ENCODE measurements at regions not wholly inside any gene's neighbourhood (a gene's known extent, or its start where the extent isn't known, plus 50 kb on each side); places are given as distances from the start of the nearest gene placed in this dataset.

DNA sequence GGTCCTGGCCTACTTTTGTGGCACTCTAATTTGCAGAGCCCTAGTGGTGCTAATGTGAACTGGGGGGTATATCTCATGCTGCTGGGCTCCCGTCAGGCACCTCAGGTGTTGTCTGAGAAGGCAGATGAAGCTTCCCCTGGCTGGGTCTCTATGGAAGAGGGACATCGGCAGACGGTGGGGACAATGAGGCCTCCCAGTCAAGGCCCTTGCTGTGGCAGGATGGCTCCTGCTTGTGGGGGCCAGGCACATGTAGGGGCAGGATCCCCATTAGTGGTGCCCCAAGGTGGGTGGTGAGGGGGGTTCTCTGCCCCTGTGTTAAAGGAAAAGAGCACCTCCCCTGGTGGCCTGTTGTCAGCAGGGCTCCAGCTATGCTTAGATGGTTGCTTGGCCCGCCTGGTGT is 192.8 kb upstream of the S1PR3 start:
- DNase-seq, result no peak

DNA sequence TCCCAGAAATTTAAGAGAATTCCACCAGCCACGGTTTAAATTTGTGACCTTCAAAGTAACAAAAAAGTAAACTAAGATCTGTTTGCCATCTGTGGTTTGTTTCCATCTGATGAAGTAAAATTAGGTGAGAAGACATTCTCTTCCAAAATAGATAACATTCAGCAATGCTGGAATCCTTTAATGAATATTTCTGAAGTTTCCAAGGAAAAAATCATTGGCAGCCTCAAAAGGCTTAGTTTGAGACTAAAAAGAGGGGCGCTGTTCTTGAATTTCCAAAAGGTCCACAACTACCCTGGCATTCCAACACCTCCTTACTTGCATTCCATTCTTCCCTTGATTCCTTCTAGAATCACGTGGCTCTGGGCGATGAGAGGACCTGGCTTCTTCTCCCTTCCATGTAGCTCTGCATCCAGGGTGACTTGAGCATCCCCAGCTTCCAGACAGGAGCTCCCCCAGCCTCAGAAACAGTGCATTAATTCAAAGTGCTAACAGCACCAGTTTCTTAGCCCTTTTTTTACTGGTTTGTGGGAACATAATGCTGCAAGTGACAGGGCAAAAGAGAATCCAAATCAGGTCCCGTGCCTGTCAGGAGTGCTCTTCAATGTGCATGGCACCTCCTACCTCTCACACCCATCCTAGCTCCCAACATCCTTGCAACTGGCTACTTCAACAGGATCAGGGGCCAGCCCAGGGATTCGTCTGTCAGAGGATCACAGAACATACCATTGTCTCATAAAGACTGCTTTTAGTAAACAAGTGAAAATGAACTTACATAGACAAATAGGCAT is 191.5 kb upstream of the S1PR3 start:
- no peak for DNase-seq

DNA sequence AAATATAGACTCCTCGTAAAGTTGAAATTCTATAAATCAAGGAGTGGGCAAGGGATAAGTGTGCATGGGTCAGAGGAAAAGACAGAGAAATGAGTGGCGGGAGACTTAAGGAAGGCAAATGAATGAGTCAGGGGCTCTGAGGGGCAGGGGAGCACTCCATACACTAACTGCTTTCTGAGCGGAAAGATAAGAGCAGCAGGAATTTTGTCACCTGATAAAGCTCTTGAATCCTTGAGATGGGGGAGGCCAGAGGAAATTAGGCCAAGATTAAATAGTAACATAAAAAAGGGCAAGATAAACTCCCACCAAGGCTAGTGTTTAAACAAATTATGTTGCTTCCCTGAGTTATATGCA is 191.0 kb upstream of the S1PR3 start:
- DNase-seq, result no peak

DNA sequence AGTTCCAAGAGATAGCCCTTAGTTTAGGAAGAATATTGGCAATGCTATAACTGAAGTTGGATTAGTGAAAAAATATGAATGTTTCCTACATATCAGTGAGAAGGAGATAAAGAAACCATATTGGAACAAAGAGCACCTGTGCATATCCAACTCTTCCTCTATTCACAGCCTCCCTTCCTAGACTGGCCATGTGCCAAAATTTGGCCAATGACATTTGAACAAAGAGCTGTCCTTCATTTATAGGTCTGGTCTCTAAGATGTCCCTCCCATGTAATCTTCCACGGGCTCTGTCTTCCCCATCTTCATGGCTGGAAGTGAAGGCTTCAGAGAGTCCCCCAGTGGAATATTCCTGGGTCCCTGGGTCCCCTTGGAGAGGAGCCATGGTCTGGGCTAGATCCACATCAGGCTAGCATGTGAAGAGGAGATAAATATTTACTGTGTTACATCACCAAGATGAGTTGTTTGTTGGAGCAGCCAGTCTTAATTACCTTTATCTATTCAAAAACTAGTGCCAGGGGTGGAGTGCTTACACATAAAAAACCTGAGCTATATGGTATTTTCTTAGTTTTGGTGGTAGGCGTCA is 190.0 kb upstream of the S1PR3 start:
- no peak for DNase-seq

DNA sequence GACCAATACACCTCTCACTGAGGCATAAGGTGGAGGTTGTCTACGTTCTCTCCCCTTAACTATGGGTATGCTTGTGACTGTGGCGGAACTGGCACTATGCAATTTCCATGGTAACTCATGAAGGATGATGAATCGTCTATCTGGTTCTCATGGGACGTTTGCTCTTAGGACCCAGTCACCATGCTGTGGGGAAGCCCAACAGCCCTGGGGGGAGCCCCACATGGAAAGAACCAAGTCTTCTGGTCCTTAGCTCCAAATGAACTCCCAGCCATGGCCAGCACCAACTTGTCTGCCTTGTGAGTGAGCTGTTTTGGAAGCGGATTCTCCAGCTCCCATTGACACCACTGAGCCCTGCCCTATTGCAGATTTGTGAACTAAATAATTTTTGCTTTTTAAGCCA is 188.7 kb upstream of the S1PR3 start:
- DNase-seq, result no peak

DNA sequence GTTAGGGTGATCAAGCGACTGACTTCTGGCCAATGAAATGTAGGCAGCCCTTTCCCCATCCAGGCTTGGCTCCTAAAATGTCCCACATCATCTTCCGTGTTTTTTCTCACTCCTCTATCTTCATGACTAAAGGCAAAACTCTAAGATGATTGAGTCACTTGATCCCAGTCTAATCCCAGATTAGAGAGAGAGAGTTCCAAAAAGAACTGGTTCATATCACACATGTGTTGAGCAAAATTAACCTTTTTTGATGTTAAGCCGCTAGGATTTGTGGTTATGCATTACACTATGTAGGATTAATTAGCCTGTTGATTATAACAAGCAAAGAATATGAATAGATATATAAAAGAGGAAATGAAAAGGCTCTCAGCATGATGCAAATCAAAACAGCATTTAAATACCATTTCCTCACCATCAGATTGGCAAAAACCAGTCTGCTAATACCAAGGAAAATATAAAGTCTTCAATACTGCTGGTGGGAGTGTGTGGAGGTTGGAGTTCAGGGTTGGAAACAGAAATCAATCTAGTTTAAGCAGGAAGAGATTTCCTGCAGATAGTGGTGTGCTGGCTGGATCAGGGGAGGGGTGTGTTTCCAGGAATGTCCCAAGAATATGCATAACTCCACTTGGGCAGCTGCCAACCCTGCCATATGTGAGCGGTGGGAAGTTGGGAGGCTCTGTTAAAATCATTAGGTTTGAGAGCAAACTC is 187.6 kb upstream of the S1PR3 start:
- no peak for DNase-seq

DNA sequence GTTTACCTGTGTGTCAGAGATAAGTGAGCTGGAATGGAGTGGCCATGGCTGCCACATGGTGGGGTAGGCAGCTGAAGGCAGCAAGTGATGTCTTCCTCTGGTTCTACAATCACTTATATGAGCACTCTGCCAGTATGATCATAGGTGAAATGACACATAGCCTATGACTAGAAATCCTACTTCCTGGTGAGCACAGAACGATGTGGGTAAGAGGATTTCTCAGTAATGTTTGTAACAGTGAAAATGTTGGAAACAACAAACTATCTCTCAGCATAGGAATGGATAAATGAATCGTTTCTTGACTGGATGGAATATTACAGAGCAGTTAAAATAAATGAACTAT is 187.0 kb upstream of the S1PR3 start:
- no peak for DNase-seq

DNA sequence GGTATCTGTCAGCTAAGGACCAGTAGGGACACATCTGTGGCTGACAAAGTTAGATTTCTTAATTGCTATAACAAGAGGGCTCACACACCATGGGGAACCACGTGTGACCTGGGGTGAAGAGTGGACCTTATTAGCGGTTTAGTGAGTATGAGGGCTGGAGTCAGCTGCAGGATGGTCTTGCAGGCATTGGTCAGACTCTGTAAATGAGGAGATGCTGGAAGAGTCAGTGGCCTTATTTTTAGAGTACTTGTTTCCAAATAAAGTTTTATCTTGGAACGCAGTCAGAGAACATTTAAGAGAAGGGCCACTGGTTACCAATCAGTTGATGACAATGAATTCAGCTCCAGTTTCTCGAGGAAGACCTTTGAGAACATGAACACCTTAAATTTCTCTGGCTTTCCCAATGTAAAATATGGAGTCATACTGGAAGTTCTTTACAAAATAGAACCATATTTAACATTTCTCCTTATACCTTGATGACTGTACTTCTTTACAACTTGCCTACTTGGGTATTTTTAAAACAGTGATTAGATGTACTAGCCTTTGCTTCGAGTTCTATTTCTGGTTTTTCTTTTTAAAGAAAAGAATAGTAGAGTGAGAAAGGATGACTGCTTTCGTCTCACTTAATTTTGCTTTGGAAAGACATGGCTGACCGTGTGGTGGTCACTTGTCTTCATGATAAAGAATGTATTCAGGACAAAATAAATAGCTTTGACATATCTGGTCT is 185.9 kb upstream of the S1PR3 start:
- DNase-seq, result no peak

DNA sequence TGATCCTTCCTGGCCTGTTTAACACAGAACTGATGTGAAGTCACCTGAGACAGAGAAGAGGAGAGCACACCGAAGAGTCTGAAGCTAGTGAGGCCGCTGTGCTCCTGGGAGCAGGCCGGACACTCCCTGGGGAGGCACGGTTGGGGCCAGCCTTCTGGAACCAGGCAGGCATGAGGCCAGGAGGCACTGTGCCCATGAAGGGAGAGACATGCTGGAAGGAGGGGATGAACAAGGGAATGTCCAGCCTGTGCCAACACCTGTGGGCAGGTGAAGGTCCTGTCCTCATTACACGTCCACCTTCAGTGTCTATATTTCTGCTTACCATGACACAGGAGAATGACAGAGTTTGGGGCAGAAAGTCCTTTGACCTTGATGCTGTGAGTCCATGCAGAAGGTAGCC is 183.8 kb upstream of the S1PR3 start:
- no peak for DNase-seq

DNA sequence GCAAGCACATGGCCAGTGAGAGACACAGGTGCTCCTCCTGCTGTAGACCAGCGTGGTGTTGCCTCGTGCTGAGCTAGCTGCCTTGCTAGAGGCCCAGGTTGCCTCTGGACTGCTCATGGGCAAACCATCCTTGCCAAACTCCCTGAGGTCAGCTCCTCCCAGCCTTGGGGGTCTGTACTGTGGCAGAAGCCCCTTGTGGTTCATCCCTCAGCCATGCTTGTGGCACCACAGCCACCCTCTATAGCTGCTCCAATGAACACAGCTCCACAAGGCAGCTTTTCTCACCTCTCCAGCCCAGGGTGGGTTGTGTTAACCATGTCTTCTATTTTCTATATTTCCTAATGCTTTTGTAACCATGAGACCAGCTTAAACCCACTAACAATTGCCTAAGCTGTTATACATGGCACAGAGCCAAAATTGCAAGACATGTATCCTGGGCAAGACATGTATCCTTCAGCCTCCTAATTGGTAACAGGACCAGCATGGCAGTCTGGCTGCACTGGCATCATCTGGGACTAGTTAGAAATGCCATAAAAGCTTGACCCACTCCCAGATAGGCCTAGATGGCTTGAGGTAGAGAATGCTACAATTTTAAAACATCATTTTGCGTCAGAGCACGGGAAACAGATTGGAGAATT is 183.1 kb upstream of the S1PR3 start:
- no peak for DNase-seq

DNA sequence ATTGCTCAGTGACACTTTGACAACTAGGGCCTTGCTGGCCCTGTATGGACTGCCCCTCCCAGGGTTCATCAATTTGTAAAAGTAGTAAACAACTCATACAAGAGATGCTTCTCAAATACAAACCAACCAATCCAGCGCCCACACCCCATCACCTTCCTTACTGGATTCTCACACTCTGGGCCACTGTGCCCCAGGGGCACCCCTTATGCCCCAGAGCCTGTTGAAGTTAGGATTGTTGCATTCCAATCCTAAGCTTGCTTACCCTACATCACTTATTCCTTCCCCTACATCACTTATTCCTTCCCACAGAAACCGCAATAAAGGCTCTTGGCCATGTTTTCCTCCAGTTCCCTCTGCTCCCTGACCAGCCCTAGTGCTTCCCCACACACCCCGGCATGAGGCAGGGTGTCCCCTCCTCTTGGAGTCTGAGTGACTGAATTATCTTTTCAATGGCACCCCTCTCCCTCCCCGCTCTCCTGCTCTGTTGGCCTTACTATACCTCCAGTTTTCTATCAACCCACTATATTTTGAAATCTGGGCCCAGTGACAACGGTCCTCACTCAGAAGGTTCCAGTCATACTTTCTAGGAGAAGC is 182.4 kb upstream of the S1PR3 start:
- no peak for DNase-seq

DNA sequence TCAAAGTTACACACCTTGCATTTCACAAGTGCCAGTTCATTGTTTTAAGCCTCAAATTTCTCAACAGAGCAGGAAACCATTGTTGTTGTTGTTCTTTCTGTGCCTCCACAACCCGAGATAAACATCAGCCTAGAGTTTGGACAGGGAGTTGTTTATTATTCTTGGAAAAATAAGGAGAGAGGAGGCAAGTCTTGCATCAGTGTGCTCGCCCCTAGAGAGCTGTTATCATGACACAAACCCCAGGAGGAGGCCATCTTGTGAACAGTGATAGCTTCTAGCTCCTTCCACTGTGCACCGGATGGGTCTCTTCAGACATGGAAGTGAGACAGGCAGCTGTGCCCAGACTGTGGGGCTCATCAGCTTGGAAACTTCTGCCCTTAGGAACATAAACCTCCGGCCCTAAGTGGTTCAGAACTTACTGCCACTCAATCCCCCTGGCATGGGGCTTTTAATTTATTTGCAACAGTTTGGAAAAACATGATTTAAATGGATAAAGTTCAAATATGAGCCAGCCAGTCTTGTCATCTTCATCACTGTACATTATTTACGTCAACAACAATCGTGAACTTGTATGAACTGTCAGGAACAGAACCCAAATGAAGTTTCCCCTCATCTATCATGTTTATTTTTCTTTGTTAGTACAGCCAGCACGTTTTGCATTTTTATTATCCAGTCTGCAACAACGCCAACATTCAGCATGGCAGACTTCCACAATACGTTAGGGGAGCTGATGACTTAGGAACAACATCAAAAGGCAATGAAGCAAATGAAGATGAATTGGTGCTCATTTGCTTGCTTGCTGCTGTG is 181.7 kb upstream of the S1PR3 start:
- DNase-seq, result no peak

DNA sequence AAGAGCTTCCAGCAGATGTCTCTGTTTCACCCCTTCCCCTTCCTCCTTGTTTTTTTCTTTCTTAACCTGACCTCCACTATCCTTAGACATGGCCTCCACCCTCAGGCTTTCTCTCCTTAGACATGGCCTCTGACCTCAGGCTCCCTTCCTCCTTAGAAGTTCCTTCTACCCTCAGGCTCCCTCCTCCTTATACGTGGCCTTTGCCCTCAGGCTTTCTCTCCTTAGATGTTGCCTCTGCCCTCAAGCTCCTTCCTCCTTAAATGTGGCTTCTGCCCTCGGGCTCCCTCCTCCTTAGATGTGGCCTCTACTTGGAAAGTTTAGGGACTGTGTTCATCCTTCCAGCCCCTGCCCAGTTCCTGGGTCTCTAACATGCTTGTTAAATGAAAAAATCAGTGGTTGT is 180.4 kb upstream of the S1PR3 start:
- no peak for DNase-seq

DNA sequence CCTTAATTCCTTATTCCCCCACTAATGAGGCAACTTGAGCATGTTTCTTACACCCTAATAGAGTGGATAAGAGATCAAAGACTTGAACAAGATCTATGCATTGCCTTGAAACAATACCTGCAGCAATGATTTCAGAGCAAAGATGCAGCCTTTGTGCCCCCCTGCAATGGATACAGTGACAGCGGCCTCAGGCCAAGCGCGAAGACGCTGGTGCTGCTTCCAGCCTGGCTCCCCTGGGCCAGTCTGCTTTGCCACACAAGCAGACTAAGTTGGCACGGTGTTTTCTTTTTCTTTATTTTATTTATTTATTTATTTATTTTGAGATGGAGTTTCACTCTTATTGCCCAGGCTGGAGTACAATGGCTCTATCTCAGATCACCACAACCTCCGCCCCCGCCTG is 179.8 kb upstream of the S1PR3 start:
- no peak for DNase-seq

DNA sequence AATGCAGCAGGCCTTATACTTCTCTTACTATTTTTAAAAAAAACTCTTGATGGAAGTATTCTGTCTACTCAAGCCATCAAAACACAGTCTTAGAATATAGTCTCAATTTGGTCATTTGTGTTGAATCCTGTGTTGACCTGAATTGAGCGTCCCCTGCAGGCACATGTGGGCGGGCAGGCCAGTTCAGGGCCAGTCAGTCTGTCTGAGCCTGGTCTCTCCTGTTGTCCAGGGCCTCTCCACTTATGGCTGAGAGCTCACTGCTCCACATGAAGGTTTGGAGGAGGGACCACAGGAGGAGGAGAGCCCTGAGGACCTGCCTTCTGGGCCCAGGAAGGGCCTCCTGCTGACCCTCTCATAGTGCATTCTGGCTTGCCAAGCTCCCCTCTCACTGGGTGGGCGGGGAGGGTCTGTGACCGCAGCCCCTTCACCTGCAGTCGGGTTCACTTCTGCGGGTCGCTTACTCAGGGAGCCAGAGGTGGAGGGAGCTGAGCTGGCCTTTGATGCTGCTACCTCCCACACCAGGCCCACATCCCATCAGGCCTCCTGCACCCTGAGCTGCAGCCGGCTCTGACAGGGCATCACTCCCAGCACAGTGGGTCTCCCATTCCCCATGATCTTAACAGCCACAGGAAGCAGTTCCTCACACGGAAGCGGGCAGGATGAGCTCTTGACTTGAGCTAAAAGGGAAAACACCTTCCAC is 178.2 kb upstream of the S1PR3 start:
- DNase-seq, result no peak

DNA sequence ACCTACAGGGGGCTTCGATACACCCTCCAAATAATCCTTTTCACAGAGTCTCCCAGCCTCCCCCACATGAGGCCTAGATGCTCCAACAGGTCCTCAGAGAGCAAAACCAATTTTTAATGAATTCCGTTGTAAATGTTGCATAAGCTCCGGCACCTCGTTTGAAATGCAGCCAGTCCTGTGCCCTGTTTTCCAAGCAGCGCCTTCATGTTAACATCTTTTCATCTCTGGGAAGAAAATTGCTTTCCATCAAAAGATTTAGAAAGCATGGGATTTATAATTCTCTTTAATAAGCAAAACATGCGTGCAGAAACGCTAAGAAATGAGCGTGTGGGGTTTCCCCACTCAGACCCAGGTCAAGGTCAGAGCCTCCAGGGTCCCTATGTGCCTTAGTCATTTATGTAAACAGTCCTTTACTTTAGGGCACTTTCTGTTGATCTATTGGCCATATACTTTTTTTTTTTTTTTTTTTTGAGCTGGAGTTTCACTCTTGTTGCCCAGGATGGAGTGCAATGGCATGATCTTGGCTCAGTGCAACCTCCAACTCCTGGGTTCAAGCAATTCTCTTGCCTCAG is 177.5 kb upstream of the S1PR3 start:
- no peak for DNase-seq

DNA sequence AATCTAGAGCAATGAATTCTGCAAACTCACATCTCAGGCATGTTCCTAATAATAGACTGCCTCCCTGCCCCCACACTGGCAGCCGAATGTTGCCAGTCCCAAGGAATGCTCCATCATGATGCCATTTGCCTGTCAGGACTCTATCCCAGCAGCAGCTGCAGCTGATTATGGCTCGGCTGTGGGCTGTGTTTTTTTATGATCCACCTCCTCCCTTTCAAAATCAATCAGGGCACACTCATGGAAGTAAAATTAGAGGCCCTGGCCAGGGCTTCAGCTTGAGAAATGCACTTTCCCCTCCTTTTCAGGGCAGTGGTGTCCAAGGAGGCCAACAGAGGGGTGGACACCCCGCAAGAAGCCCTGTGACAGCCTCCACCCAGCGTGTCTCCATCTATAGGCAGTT is 176.7 kb upstream of the S1PR3 start:
- DNase-seq, result no peak

DNA sequence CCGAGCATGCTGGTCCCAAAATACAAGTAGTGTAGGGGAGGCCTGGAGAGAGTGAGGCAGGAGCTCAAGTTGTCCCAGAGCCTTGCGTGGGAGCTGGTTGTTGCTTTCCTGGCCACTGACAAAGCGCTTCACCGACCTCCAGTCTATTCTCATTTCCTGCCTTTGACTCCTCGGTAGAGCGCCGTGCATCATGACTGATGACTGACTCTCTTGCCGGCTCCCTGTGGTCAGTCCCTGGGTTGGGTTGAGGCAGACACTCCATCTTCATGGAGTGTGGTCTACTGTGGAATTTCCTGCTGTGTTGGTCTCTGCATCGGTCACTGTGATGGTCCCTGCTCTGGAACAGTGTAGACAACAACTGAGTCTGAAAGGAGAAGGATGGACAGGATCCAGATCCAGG is 175.1 kb upstream of the S1PR3 start:
- no peak for DNase-seq

DNA sequence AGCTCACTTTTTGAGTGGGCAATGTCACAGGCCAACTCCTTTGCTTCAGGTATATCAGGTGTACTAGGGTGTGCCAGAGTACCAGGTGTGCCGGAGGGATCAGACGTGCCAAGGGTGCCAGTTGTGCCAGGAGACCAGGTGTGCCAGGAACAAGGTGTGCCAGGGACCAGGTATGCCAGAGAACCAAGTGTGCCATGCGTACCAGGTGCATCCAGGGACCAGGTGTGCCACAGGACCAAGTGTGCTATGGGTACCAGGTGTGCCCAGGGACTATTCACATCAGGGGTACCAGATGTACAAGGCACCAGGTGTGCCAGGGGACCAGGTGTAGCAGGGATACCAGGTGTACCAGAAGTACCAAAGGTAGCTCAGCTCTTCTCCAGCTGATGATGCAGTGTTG is 174.7 kb upstream of the S1PR3 start:
- no peak for DNase-seq

DNA sequence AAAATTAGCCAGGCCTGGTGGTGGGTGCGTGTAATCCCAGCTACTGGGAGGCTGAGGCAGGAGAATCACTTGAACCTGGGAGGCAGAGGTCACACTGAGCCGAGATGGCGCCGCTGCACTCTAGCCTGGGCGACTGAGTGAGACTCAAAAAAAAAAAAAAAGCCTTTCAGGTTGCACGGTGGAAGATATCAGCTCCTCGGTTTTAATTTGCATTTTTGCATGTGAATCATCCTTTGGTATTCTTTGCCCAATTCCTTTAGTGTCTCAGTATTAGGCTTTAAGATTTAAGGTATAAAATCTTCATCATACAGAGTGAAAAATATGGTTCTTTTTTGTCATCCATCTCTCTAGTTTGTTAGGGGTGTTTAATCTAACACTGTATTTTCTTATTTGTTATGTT is 173.6 kb upstream of the S1PR3 start:
- no peak for DNase-seq

Data from T-helper 2 cell (primary cell).